ENCODE measurements at regions not wholly inside any gene's neighbourhood (a gene's known extent, or its start where the extent isn't known, plus 50 kb on each side); places are given as distances from the start of the nearest gene placed in this dataset.
"Not testable (repeated sequence)": the region's sequence is repeated elsewhere in the genome, so short reads cannot be mapped to it uniquely, and the experiment has no call there.

GRCh38 chr3:87548271-87548670 is 271.9 kb upstream of the POU1F1 start:
- Histone ChIP-seq H3K9me1 (ENCODE audit: control insufficient read depth, extremely low read depth, insufficient read depth, low read length) (no peaks in the 10 kb centered on the region), H3K79me2 (ENCODE audit: control insufficient read depth, insufficient read depth, low read length) (no peaks in the 10 kb centered on the region), H3K4me1 (ENCODE audit: control insufficient read depth, extremely low read depth, insufficient read depth, low read length) (peaks cover 3% of the 10 kb centered on the region), H3K27ac (ENCODE audit: control insufficient read depth, insufficient read depth, low read length) (no peak overlapping the region), H3K36me3 (ENCODE audit: control insufficient read depth in 2 of 2, extremely low read depth in 1 of 2, insufficient read depth in 2 of 2, low read length in 2 of 2) (no peaks in the 10 kb centered on the region), H2AFZ (ENCODE audit: control insufficient read depth, low read length) (no peak overlapping the region), H4K20me1 (ENCODE audit: control insufficient read depth, extremely low read depth, insufficient read depth, low read length) (no peaks in the 10 kb centered on the region), H3K27me3 (ENCODE audit: control insufficient read depth, extremely low read depth, insufficient read depth, low read length) (no peaks in the 10 kb centered on the region), H3K4me2 (ENCODE audit: control insufficient read depth, extremely low read depth, insufficient read depth, low read depth, low read length) (no peak overlapping the region), H3K4me3 (ENCODE audit: control insufficient read depth in 2 of 3, extremely low read depth in 1 of 3, insufficient read depth in 2 of 3, low read depth in 1 of 3, low read length in 3 of 3) (no peak overlapping the region), H3K9ac (ENCODE audit: control insufficient read depth, extremely low read depth, insufficient read depth, low read length) (no peak overlapping the region), H3K9me3 (ENCODE audit: control insufficient read depth, low read depth, low read length) (no peaks in the 10 kb centered on the region)
- FAIRE-seq (no peak), DNase-seq (ENCODE audit: low read depth, low spot score) (no peak)
- dilution Hi-C loops (cut with MboI; ENCODE audit: extremely low pct_ligation_motif_present, low sequenced_read_pairs), result no loop called here
- TF ChIP-seq EZH2 (IDR thresholded peaks at IDR 0.05; ENCODE audit: low read length), result no peak
- TF ChIP-seq CTCF (optimal IDR thresholded peaks at IDR 0.05 in 1 of 3, IDR thresholded peaks at IDR 0.05 in 1 of 3, conservative IDR thresholded peaks at IDR 0.05 in 1 of 3; ENCODE audit: extremely low read depth in 1 of 3, insufficient read depth in 2 of 3, low read length in 3 of 3), result no peak

GRCh38 chr3:87546216-87546615 is 269.8 kb upstream of the POU1F1 start:
- H3K4me1 ChIP-seq (ENCODE audit: control insufficient read depth, extremely low read depth, insufficient read depth, low read length), result peaks cover 5% of the 10 kb centered on the region
- no peaks in the 10 kb centered on the region for H3K36me3 ChIP-seq (ENCODE audit: control insufficient read depth in 2 of 2, extremely low read depth in 1 of 2, insufficient read depth in 2 of 2, low read length in 2 of 2)
- H3K4me3 ChIP-seq (ENCODE audit: control insufficient read depth in 2 of 3, extremely low read depth in 1 of 3, insufficient read depth in 2 of 3, low read depth in 1 of 3, low read length in 3 of 3), result no peak overlapping the region
- no peaks in the 10 kb centered on the region for H3K9me1 ChIP-seq (ENCODE audit: control insufficient read depth, extremely low read depth, insufficient read depth, low read length)
- H3K27me3 ChIP-seq (ENCODE audit: control insufficient read depth, extremely low read depth, insufficient read depth, low read length), result no peaks in the 10 kb centered on the region
- H3K9me3 ChIP-seq (ENCODE audit: control insufficient read depth, low read depth, low read length), result no peaks in the 10 kb centered on the region
- no peak overlapping the region for H3K9ac ChIP-seq (ENCODE audit: control insufficient read depth, extremely low read depth, insufficient read depth, low read length)
- no peak overlapping the region for H2AFZ ChIP-seq (ENCODE audit: control insufficient read depth, low read length)
- FAIRE-seq (no peak), DNase-seq (ENCODE audit: low read depth, low spot score) (no peak)
- TF ChIP-seq CTCF (optimal IDR thresholded peaks at IDR 0.05 in 1 of 3, IDR thresholded peaks at IDR 0.05 in 1 of 3, conservative IDR thresholded peaks at IDR 0.05 in 1 of 3; ENCODE audit: extremely low read depth in 1 of 3, insufficient read depth in 2 of 3, low read length in 3 of 3) (no peak), EZH2 (IDR thresholded peaks at IDR 0.05; ENCODE audit: low read length) (no peak)
- no peak overlapping the region for H3K4me2 ChIP-seq (ENCODE audit: control insufficient read depth, extremely low read depth, insufficient read depth, low read depth, low read length)
- H3K27ac ChIP-seq (ENCODE audit: control insufficient read depth, insufficient read depth, low read length), result no peak overlapping the region
- H3K79me2 ChIP-seq (ENCODE audit: control insufficient read depth, insufficient read depth, low read length), result no peaks in the 10 kb centered on the region
- dilution Hi-C loops (cut with MboI; ENCODE audit: extremely low pct_ligation_motif_present, low sequenced_read_pairs), result no loop called here
- H4K20me1 ChIP-seq (ENCODE audit: control insufficient read depth, extremely low read depth, insufficient read depth, low read length), result no peaks in the 10 kb centered on the region

GRCh38 chr3:87543408-87543807 is 267.0 kb upstream of the POU1F1 start:
- dilution Hi-C loops (cut with MboI; ENCODE audit: extremely low pct_ligation_motif_present, low sequenced_read_pairs); FAIRE-seq; H4K20me1 ChIP-seq (ENCODE audit: control insufficient read depth, extremely low read depth, insufficient read depth, low read length): not testable (repeated sequence)

More at GRCh38 chr3:87543408-87543807, 267.0 kb upstream of the POU1F1 start:
- not testable (repeated sequence) for H3K4me1 ChIP-seq (ENCODE audit: control insufficient read depth, extremely low read depth, insufficient read depth, low read length); H3K79me2 ChIP-seq (ENCODE audit: control insufficient read depth, insufficient read depth, low read length); H3K4me3 ChIP-seq (ENCODE audit: control insufficient read depth in 2 of 3, extremely low read depth in 1 of 3, insufficient read depth in 2 of 3, low read depth in 1 of 3, low read length in 3 of 3); H3K9me1 ChIP-seq (ENCODE audit: control insufficient read depth, extremely low read depth, insufficient read depth, low read length); H3K36me3 ChIP-seq (ENCODE audit: control insufficient read depth in 2 of 2, extremely low read depth in 1 of 2, insufficient read depth in 2 of 2, low read length in 2 of 2); DNase-seq (ENCODE audit: low read depth, low spot score); H3K9me3 ChIP-seq (ENCODE audit: control insufficient read depth, low read depth, low read length); H3K27me3 ChIP-seq (ENCODE audit: control insufficient read depth, extremely low read depth, insufficient read depth, low read length); H2AFZ ChIP-seq (ENCODE audit: control insufficient read depth, low read length); H3K4me2 ChIP-seq (ENCODE audit: control insufficient read depth, extremely low read depth, insufficient read depth, low read depth, low read length); H3K9ac ChIP-seq (ENCODE audit: control insufficient read depth, extremely low read depth, insufficient read depth, low read length); H3K27ac ChIP-seq (ENCODE audit: control insufficient read depth, insufficient read depth, low read length)

All from keratinocyte (primary cell).